NK-92 treated with Interleukin-12 subunit alpha and Interleukin-12 subunit beta, amount 100 ng/mL, for 24 hours (cell line): ENCODE measurements at regions not wholly inside any gene's neighbourhood (a gene's known extent, or its start where the extent isn't known, plus 50 kb on each side); places are given as distances from the start of the nearest gene placed in this dataset.

ENCODE experiments used
- DNase-seq: peaks from one replicate; lab custom pipeline; 2025; lab: John Stamatoyannopoulos, UW

GRCh38 chr15:94177112-94177511 is 54.2 kb upstream of the MCTP2 start:
- DNase-seq, result no peak

- no peak for DNase-seq
Measured at GRCh38 chr15:94175420-94175819, 55.9 kb upstream of the MCTP2 start.

DNA sequence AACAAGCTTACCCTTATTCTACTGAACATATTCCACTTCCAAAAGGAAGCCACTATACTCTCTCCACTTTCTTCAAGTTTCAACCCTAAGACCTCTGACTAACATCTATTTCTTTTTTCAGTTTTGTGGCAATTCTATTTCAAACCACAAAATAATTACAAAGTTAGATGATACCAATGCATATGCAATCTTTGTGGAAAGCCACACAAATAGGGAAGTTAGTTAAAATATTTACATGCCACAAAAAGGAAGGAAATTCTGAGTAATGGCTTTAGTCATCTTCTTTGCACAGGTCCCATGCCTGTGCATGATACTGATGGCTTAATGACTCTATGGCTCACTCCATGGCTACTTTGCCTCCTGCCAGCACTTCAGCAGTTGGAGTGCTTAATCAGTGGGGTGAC is 57.0 kb upstream of the MCTP2 start:
- DNase-seq, result no peak

DNA sequence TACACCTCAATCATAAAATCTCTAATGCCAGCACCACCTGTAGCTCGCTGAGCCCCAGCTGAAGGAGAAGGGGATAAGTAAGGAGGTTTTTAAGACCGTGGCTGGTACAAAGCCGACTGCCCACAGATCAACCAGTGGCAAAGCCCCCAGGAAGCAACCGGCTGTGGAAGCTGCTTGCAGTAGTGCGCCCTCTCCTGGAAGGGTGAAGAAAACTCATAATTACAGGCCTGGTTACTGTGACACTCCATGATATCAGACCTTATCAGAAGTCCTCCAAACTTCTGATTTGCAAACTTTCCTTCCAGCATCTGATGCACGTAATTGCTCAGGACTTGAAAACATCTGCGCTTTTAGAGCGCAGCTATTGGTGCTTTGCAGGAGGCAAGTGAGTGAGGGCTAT is 63.1 kb upstream of the MCTP2 start:
- no peak for DNase-seq

GRCh38 chr15:94164971-94165370 is 66.4 kb upstream of the MCTP2 start:
- DNase-seq, result no peak

GRCh38 chr15:94164202-94164807 is 67.1 kb upstream of the MCTP2 start:
- DNase-seq, result peak; percentile 60

GRCh38 chr15:94162939-94163338 is 68.4 kb upstream of the MCTP2 start:
- no peak for DNase-seq

- no peak for DNase-seq
Measured at GRCh38 chr15:94154255-94154654, 77.1 kb upstream of the MCTP2 start.

DNA sequence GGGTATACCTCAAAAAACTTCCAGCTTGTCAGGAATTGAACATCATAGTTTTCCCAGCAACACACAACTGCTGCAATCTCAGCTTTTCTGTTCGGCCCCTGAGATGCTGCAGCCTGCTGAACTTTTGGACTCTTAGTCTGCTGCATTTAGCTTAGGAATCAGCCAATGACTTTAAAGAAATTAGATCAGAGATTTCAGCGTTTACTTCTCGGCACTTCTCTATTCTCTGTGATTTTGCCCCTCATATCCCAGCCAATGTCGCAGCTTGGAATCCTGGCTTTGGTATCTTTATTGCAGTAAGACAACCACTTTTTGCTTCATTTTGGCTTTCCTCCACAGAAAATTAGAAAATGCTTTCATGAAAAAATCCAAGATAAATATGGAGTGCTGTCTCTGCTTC is 86.3 kb upstream of the MCTP2 start:
- DNase-seq, result no peak

GRCh38 chr15:94141802-94142201 is 89.6 kb upstream of the MCTP2 start:
- DNase-seq, result no peak

DNA sequence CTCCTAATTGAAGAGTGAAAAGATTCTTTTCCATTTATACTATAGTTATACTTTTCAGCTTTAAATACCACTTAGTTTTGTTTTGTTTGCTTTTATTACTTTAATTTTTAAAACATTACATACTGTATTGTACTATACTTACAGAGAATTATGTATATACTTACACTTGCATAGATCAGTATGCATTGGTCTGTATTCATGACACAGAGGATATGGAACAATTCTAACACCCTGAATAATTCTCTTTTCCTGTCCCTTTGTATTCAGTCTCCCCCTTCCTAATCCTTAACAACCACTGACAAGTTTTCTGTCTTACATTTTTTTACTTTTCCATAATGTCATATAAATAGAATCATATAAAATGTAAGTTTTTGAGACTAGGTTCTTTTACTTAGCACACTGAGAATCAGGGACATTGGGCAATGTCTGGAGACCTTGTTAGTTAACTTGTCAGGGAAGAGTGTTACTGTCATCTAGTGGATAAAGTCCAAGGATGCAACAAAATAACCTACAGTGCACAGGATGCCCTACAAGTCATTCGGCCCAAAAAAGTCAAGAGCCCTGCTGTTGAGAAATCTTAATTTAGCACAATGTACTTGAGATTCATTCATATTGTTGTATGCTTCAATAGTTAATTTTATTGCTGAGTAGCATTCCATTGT is 95.7 kb upstream of the MCTP2 start:
- DNase-seq, result no peak

DNA sequence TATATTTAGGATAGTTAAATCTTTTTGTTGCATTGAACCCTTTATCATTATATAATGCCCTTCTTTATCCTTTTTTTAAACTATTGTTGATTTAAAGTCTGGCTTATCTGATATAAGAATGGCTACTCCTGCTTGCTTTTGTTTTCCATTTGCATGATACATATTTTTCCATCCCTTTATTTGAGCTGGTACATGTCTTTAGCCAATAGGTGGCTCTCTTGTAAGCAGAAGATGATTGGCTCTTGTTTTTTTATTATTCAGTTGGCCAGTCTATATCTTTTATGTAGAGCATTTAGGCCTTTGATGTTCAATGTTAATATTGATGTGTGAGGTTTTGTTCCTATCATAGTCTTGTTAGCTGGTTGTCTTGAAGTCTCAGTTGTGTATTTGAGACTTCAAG is 99.5 kb upstream of the MCTP2 start:
- DNase-seq, result no peak

GRCh38 chr15:94130504-94130903 is 100.9 kb upstream of the MCTP2 start:
- no peak for DNase-seq

GRCh38 chr15:94127006-94127405 is 104.4 kb upstream of the MCTP2 start:
- DNase-seq, result no peak

DNA sequence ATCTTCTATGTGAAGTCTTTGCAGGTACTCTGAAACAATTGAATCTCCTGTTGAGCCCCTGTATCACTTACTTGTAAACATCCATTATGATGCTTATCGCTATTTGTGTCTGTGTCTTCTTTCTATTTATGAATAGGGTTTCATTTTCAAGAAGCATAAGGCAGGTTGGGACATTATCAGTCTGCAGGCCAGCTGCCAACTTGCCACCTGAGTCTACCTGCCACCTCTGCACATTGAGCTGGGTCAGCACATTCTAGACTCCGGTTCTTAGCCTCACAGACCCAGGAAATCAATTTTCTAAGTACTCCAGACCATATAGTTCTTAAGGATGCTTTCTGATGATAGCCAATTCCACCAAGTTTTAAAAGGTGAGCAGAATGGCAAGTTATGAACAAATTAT is 105.7 kb upstream of the MCTP2 start:
- no peak for DNase-seq

- no peak for DNase-seq
Measured at GRCh38 chr15:94125156-94125555, 106.2 kb upstream of the MCTP2 start.

DNA sequence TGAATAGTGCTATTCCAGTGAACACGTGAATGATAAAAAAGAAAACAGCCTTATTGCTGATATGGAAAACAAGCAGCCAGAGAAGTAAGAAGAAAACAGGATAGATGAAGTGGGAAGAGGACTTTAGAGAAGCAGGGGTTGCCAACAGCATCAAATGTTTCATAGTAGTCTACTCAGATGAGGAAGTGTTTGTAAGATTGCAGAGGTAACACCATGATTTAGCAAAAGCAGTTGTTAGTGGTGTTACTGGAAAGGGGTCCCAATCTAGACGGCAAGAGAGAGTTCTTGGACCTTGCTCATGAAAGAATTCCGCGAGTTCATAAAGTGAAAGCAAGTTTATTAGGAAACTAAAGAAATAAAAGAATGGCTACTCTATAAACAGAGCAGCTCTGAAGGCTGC is 108.8 kb upstream of the MCTP2 start:
- DNase-seq, result no peak

DNA sequence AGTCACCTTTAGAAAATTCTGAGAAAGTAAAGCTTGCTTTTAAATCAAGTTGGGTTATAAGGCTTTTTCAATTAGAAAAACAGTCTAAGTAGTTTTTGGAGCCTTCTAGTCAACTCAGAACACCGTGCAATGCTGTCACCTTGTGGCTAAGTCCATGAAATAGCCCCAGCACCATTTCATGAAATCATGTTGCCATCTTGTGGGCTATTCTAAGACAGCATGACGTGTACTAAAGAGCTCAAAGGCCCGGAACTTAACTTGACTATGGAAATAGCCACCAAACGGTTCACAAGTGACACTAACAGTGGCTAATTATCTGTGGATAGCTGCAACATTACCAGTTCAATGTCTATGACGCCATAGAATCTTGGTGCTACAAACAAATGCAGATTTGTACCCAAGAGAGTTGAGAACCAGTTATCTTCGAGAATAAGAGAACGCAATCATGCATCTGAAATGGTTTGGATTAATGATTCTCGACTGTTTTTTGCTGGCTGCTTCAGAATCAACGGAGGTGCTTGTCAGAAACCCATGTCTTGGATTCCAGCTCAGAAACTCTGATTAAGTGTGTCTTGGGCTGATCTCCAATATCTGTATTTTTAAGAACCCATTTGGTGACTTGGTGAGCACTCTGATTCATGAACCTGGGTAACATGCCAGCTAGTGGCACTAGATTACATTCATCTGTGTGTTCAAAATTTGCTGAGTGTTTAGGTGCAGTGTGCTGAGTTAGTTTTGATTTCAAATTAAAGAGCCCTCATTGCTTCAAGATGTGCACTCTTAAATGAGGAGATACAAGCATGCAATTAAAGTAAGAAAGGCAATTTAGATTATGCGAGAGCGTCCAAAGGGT is 111.2 kb upstream of the MCTP2 start:
- peak; percentile 61 for DNase-seq

GRCh38 chr15:94119298-94119811 is 112.0 kb upstream of the MCTP2 start:
- DNase-seq, result no peak

GRCh38 chr15:94110476-94111130 is 120.8 kb upstream of the MCTP2 start:
- no peak for DNase-seq

DNA sequence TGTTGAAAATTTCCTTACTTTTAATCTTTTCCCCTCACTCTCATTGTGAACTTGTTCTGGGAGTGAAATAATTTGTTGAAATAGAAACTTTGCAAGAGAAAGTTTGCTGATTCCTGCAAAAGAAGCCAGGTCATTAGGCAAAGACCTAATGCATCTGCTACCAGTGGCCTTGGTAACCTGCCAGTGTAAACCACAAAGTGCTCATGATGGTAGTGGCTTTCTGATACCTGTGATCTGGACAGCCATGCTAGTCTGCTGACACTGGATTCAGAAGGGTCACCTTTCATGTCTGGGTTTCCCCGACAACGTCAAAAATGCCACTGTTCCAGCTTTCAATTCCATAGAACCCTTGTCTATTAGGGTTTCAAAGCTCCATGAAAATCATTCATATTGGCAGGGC is 123.7 kb upstream of the MCTP2 start:
- no peak for DNase-seq

DNA sequence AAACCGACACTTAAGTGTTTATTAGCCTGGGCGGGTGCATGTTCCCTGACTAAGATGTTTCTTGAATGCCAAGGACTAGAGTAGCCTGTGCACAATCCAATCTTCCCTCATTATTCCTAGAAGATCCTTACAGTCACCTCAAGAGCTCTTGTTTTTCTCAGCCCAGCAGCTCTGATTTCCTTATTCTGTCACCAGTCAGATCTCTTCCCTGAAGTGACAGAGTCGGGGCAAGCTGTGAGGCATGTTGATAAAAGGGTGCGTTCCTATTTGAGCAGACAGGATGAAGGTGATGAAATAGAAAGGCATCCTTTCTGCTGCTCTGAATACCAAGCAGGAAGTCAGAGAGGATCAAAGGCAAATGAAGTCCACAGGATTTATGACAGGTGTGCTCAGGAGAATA is 125.6 kb upstream of the MCTP2 start:
- no peak for DNase-seq

- DNase-seq, result no peak
Measured at GRCh38 chr15:94100863-94101262, 130.5 kb upstream of the MCTP2 start.
